GM12892 (cell line): ENCODE measurements at regions not wholly inside any gene's neighbourhood (a gene's known extent, or its start where the extent isn't known, plus 50 kb on each side); places are given as distances from the start of the nearest gene placed in this dataset.

Experiments used
- DNase-seq: peaks from one replicate; pipeline ENCODE4 v3.0.0; 2011; ENCODE audit not compliant: insufficient read length
- FAIRE-seq: peaks from 2 replicates; lab custom pipeline; 2011; peaks lifted over from hg19 to GRCh38; lab: Jason Lieb, UNC
- POLR2A ChIP-seq: IDR thresholded peaks from 2 replicates; pipeline ENCODE4 v1.6.1; 2011; ENCODE audit warnings: low read depth, low read length, control low read depth
- POLR2AphosphoS5 ChIP-seq: IDR thresholded peaks from 2 replicates; pipeline ENCODE4 v1.6.1; 2011; ENCODE audit warnings: low read depth, low read length, control low read depth
- TAF1 ChIP-seq: IDR thresholded peaks from 2 replicates; pipeline ENCODE4 v1.6.1; 2011; ENCODE audit warnings: low read depth, mild to moderate bottlenecking, control low read depth, low read length, borderline replicate concordance

DNA sequence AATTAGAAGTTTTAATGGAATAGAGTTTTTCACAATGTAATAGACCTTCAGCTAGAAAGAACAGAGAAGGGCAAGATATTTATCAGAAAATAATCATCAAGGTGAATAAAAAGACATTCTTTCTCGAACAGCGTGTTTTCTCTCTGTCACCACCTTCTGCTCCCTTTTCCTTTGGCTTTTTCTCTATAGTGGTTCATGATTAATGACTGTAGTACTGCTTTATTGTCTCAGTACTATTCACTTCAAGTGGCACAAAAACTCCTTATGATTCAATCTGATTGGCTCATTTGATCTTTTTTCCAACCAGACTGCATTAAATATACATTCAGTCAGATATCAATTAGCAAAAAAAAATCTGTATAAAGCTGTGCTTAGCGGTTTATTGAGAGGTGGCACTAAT is 516.0 kb downstream of the OTOL1 start:
- no peak for TF ChIP-seq TAF1
- TF ChIP-seq POLR2AphosphoS5 = no peak
- no peak for TF ChIP-seq POLR2A

DNA sequence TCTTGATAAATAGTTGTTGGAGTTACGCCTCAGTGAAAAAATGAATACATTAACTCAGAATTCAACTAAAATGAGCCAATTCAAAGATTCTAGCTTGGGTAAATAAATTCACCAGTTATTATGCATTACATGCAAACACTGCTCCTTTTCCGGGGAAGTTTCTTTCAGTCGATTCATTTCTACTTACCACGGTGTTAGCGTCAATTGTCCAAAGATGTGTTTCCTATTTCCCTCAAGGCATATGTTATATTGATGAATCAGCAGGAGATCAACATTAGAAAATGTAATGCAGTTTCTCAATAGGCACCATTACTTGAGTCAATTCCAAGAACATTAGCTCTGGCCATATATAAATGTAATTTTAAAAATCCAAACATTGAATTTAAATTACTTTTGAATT is 517.7 kb downstream of the OTOL1 start:
- DNase-seq (no peak), FAIRE-seq (no peak)
- no peak for TF ChIP-seq TAF1

More for the DNA sequence above, 516.0 kb downstream of the OTOL1 start:
- FAIRE-seq (no peak), DNase-seq (no peak)

DNA sequence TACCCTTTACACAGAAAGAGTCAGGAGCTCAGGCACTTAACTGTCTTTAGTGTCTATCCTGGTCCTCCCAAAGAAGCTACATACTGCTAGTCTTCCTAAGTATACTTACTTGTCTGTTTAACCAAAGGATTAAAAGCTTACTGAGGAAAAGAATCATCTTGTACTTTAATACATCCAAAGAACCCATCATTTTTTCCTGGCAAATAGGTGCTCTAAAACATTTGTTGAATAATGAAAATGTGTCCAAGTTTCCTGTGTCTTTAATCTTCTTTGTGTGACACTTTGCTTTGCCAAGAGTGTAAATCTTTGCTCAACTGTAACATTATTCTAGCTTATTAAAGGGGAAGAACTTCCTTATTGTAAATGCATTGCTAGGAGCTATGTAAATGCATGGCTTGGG is 519.2 kb downstream of the OTOL1 start:
- TF ChIP-seq POLR2AphosphoS5 = no peak
- TF ChIP-seq POLR2A = no peak
- no peak for TF ChIP-seq TAF1
- FAIRE-seq (no peak), DNase-seq (no peak)

DNA sequence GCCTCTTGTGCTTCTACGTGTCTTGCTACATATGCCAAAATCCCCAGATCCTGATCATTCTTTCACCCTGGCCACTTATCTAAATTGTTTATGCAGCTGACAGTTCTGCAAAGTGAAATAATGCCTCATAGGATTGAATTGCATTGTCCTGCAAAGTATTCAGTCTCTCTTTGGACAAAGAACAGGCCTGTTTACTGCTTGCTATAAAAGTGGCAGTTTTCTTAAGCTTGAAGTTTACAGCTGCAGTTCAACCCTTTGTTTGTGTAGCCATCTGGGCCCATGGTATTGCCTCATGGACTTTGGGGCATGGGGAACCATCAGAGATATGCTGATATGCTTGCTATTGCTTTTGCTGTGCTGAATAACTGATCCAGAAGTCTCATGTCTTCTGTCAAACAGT is 523.2 kb downstream of the OTOL1 start:
- DNase-seq (no peak), FAIRE-seq (no peak)
- TF ChIP-seq TAF1 (no peak), POLR2A (no peak), POLR2AphosphoS5 (no peak)

DNA sequence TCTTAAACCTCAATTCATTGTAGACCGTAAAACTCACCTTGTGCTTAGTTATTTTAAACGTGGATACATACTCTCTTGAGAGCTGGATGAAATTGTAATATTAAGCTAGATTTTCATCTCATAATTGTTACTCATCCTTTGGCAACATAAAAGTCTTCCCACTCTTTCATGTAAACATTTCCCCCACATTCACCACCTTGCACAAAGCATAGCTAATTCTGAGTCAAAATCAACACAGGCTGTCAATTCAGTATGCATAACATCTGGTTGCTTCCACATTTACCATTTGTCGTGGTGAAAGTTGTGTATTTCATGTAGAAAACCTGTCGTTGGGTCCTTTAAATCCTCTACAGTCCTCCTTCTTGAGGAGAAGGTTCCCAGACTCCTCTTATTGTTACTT is 524.6 kb downstream of the OTOL1 start:
- TF ChIP-seq TAF1 (no peak), POLR2AphosphoS5 (no peak), POLR2A (no peak)
- FAIRE-seq = no peak
- no peak for DNase-seq

DNA sequence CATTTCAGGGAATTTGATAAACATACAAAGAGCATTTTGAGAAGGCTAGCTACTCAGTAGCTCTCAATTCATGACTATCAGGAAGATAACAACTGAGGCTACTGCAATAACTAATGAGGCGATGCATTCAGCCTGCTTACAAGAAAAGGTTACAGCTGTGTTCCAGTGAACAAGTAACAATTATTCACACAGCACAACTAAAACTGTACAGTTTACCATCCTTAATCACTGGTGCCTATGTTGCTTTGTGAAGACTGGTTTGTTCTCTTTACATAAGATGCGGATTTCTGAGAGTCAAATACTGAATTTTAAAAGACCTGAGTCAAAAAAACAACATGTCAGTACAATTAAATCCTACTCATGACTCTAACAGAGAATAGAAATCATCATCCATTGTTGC is 526.3 kb downstream of the OTOL1 start:
- no peak for FAIRE-seq
- TF ChIP-seq POLR2AphosphoS5 (no peak), TAF1 (no peak), POLR2A (no peak)

DNA sequence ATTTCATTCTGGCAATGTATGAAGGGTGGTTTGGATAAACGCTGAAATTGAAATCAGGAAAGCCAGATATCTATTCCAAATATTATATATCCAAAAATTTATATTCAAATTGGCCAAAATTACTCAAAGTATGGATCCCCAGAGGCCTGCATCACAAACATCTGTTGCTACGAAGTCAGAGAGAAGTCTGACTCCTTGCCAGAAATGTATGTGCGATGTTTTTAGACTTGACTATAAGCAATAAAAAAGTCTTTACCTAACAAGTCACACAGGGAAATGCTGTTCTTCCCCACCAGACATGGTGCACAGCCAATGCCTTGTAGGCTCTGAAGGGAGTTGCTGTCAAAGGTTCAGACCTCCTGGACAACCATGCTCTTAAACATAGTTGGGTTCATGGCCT is 533.1 kb downstream of the OTOL1 start:
- no peak for FAIRE-seq

More for the DNA sequence above, 526.3 kb downstream of the OTOL1 start:
- no peak for DNase-seq

DNA sequence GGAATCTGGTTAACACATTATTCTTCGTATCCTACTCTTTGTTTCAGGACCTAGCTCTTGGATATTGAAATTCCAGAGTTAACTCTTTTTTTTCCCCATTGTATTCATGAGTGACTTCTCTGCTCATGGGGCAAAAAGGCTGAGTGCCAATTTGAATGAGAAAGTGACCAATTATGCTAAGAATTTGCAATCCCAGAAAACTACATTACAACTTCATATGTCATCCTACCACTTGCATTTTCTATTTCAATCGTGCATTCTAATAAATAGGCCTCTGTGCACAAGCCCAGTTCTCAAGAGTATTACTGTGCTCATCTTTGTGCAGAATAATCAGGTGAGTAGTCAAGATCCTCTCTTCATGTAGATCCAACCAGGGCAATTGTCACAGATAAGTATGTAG is 537.8 kb downstream of the OTOL1 start:
- FAIRE-seq (no peak), DNase-seq (no peak)
- TF ChIP-seq TAF1 (no peak), POLR2A (no peak), POLR2AphosphoS5 (no peak)

More for the DNA sequence above, 533.1 kb downstream of the OTOL1 start:
- TF ChIP-seq POLR2A = no peak
- no peak for TF ChIP-seq TAF1
- TF ChIP-seq POLR2AphosphoS5 = no peak
- DNase-seq = no peak

DNA sequence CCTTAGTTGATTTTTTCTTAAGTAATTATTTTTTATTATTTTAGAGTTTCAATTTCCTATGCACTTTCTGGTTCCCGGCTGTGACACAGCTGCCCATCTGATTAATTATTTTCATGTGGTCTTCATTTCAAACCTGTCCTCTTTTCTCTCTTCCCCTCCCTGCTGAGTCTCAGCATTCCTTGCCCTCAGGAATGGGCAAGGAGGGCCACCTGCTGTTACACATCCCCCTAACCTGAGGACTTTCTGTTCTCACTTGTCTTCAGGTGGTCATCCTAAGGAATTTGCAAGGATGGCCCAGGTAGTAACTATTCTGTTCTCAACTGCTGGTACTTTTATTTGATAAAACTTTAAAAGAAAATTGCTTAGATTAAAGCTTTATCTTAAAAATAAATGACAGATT is 545.0 kb downstream of the OTOL1 start:
- DNase-seq (no peak), FAIRE-seq (no peak)
- no peak for TF ChIP-seq POLR2A
- no peak for TF ChIP-seq POLR2AphosphoS5
- no peak for TF ChIP-seq TAF1

DNA sequence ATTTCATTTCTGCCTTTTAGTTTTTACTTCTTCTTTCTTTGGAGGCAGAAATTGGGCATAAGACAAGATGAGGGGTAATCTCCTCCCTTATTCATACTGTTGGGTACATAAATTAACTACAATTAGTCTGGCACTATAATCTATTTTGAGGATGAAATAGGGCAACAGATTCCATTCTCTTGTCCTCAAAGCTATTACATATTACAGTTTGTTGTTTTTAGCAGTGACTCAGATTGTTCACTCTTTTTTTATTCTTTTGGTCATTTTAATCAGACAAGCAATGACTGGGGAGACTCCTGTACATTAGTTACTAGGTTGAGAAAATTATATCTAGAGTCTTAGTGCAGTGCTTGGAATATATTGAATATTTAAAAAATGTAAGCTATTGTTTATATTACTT is 556.0 kb downstream of the OTOL1 start:
- FAIRE-seq (no peak), DNase-seq (no peak)
- TF ChIP-seq POLR2AphosphoS5 (no peak), POLR2A (no peak), TAF1 (no peak)

DNA sequence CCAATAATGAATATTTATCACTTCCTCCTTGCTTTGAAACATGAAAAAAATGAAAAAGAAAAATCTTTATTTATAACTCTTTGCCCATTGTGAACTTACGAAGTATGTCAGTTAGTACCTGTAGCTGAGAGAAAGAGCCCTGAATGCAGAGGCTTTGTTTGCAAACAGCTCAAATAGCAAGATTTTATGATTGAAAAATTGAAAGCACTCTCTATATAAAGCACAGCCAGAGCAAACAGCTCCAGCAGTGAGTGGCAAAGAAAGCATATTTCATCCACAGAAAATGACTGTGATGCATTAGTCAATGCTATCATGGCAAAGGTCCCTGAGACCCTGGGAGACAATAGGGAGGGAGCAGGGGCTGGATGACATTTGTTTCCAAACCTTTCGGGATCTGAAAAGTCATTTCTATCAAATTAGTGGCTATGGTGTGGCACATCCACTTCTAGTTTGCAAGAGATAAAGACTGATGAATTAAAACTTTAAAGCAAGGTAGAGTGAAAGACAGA is 576.1 kb downstream of the OTOL1 start:
- FAIRE-seq (no peak), DNase-seq (no peak)
- TF ChIP-seq POLR2AphosphoS5 = no peak
- TF ChIP-seq TAF1 = no peak
- TF ChIP-seq POLR2A = no peak

DNA sequence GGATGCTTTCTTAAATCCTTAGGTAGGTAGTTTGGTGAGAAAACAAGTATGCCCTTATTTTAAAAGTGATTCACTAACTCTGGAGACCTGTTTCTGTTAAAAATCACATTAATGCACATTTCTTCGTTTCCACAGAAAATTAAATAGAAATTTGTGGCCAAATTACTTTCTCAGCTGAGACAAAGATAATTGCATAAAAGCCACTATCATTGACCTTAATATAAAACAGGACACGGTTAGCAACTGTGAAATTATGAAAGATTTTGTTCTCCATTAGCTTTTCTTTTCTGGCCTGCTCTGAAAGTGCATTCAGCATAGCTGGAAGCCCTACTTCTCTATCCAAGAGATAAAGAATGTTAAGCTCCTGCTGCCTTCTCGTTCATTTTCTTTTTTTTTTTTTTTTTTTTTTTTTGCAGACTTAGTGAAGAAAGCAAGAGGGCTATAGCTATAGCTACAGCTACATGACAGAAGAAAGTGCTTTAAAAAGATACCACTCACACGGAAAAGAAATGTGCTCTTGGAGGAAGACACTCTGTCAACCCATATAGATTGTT is 576.9 kb downstream of the OTOL1 start:
- DNase-seq = no peak
- FAIRE-seq = no peak
- TF ChIP-seq TAF1 = no peak
